ENCODE measurements at regions not wholly inside any gene's neighbourhood (a gene's known extent, or its start where the extent isn't known, plus 50 kb on each side); places are given as distances from the start of the nearest gene placed in this dataset.
"Not testable (repeated sequence)": the region's sequence is repeated elsewhere in the genome, so short reads cannot be mapped to it uniquely, and the experiment has no call there.

- Histone ChIP-seq H3K4me3 (no peak overlapping the region), H3K36me3 (no peaks in the 10 kb centered on the region), H3K9me3 (no peaks in the 10 kb centered on the region), H3K27ac (no peak overlapping the region), H3K27me3 (no peaks in the 10 kb centered on the region), H3K4me1 (no peaks in the 10 kb centered on the region)
- TF ChIP-seq POLR2A (IDR thresholded peaks at IDR 0.05) (no peak), CTCF (IDR thresholded peaks at IDR 0.05) (no peak)
- no peak for DNase-seq
- WGBS, 2 donors, result 77 to 86% methylated on average over 4 of the region's 4 CpGs
- intact Hi-C loops (cut with DNase I), result no loop called here
Observed at GRCh38 chr16:8083560-8083959, 506.8 kb downstream of the TMEM114 start.

- intact Hi-C loops (cut with DNase I), result no loop called here
- WGBS, 2 donors, result 80 to 83% methylated on average over 3 of the region's 3 CpGs
- DNase-seq, result no peak
- TF ChIP-seq POLR2A (IDR thresholded peaks at IDR 0.05) (no peak), CTCF (IDR thresholded peaks at IDR 0.05) (no peak)
- H3K9me3 ChIP-seq, result no peaks in the 10 kb centered on the region
- H3K4me1 ChIP-seq, result no peaks in the 10 kb centered on the region
- H3K27me3 ChIP-seq, result no peaks in the 10 kb centered on the region
- no peaks in the 10 kb centered on the region for H3K36me3 ChIP-seq
- H3K4me3 ChIP-seq, result no peak overlapping the region
- no peak overlapping the region for H3K27ac ChIP-seq
Observed at GRCh38 chr16:8080817-8081216, 509.5 kb downstream of the TMEM114 start.

GRCh38 chr16:8075271-8075670 lies 515.0 kb downstream of the TMEM114 start:
- no peaks in the 10 kb centered on the region for H3K9me3 ChIP-seq
- H3K36me3 ChIP-seq, result no peaks in the 10 kb centered on the region
- no peak overlapping the region for H3K4me3 ChIP-seq
- no peak for DNase-seq
- no peak overlapping the region for H3K27ac ChIP-seq
- whole genome bisulfite sequencing, 2 donors, result 84 to 87% methylated on average over 5 of the region's 5 CpGs
- H3K4me1 ChIP-seq, result no peaks in the 10 kb centered on the region
- TF ChIP-seq POLR2A (IDR thresholded peaks at IDR 0.05), result no peak
- no peak for TF ChIP-seq CTCF (IDR thresholded peaks at IDR 0.05)
- intact Hi-C loops (cut with DNase I), result no loop called here
- H3K27me3 ChIP-seq, result no peaks in the 10 kb centered on the region

- intact Hi-C loops (cut with DNase I), result no loop called here
- H3K9me3 ChIP-seq, result peaks cover 0 to 11% (median 11%) of the 10 kb centered on the region in 3 donors
- H3K36me3 ChIP-seq, result no peaks in the 10 kb centered on the region
- no peak overlapping the region for H3K27ac ChIP-seq
- no peak overlapping the region for H3K4me3 ChIP-seq
- WGBS, 2 donors, result 56 to 65% methylated on average over 2 of the region's 2 CpGs
- TF ChIP-seq CTCF (IDR thresholded peaks at IDR 0.05), result no peak
- TF ChIP-seq POLR2A (IDR thresholded peaks at IDR 0.05), result no peak
- DNase-seq, result no peak
- no peaks in the 10 kb centered on the region for H3K27me3 ChIP-seq
- no peaks in the 10 kb centered on the region for H3K4me1 ChIP-seq
Observed at GRCh38 chr16:8070506-8070905, 519.8 kb downstream of the TMEM114 start.

- H3K27me3 ChIP-seq; DNase-seq; H3K4me3 ChIP-seq; H3K36me3 ChIP-seq; intact Hi-C loops (cut with DNase I); H3K27ac ChIP-seq; H3K4me1 ChIP-seq: not testable (repeated sequence)
- WGBS, 2 donors, result 87 to 89% methylated on average over 3 of the region's 3 CpGs
- H3K9me3 ChIP-seq, result peaks cover 0 to 17% (median 12%) of the 10 kb centered on the region in 3 donors
Observed at GRCh38 chr16:8068225-8068624, 522.1 kb downstream of the TMEM114 start.

- peaks cover 0 to 17% (median 12%) of the 10 kb centered on the region in 3 donors for H3K9me3 ChIP-seq
- TF ChIP-seq CTCF (IDR thresholded peaks at IDR 0.05) (no peak), POLR2A (IDR thresholded peaks at IDR 0.05) (no peak)
- H3K36me3 ChIP-seq, result no peaks in the 10 kb centered on the region
- 32 to 64% methylated on average over 4 of the region's 4 CpGs for WGBS, 2 donors
- no peak for DNase-seq
- no peak overlapping the region for H3K4me3 ChIP-seq
- no peaks in the 10 kb centered on the region for H3K27me3 ChIP-seq
- H3K4me1 ChIP-seq, result peaks cover 0 to 9% (median 0%) of the 10 kb centered on the region in 3 donors
- intact Hi-C loops (cut with DNase I), result no loop called here
- H3K27ac ChIP-seq, result no peak overlapping the region
Observed at GRCh38 chr16:8063159-8063558, 527.2 kb downstream of the TMEM114 start.
